Sigmoid colon (tissue), 4 donors: ENCODE measurements at regions not wholly inside any gene's neighbourhood (a gene's known extent, or its start where the extent isn't known, plus 50 kb on each side); places are given as distances from the start of the nearest gene placed in this dataset.

Source experiments
- EP300 ChIP-seq, 4 donors: sonication (generic); formaldehyde crosslinking; IDR thresholded peaks; one replicate each; pipeline ENCODE4 v1.6.1; 2017; ENCODE audit warnings: antibody characterized with exemption in 4 of 4
- POLR2A ChIP-seq, 2 donors: fragments of 450-650 bp; IDR thresholded peaks; one replicate each; pipeline ENCODE4 v1.6.1; 2016; ENCODE audit warnings: antibody characterized with exemption in 2 of 2, mild to moderate bottlenecking in 2 of 2, moderate library complexity in 2 of 2
- POLR2AphosphoS5 ChIP-seq, 4 donors: sonication (generic); formaldehyde crosslinking; IDR thresholded peaks; one replicate each; pipeline ENCODE4 v1.6.1; 2017; ENCODE audit warnings: antibody characterized with exemption in 4 of 4
- TF ChIP-seq, protein P1 (sequence below), 4 experiments: fragments of 450-650 bp in 3 of 4; fragments of 200-600 bp in 1 of 4; IDR thresholded peaks; one replicate each; pipeline ENCODE4 v1.5.1; 2016 to 2019; ENCODE audit warnings: antibody characterized with exemption in 4 of 4, mild to moderate bottlenecking in 3 of 4, moderate library complexity in 2 of 4

DNA sequence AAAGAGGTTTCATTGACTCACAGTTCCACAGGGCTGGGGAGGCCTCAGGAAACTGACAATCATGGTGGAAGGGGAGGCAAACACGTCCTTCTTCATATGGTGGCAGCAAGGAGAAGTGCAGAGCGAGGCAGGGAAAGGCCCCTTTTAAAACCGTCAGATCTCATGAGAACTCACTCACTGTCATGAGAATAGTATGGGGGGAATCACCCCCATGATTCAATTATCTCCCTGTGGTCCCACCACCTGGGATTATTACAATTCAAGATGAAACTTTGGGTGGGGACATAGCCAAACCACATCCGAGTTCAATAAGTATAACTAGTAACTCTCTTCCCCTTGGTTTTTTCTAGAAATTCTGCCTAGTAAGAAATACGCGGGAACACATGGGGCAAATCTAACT is 94.9 kb downstream of the AXIN2 start:
- TF ChIP-seq POLR2A (IDR thresholded peaks at IDR 0.05) (no peak), POLR2AphosphoS5 (IDR thresholded peaks at IDR 0.05) (no peak), EP300 (IDR thresholded peaks at IDR 0.05) (no peak)
- TF ChIP-seq, protein P1, sequence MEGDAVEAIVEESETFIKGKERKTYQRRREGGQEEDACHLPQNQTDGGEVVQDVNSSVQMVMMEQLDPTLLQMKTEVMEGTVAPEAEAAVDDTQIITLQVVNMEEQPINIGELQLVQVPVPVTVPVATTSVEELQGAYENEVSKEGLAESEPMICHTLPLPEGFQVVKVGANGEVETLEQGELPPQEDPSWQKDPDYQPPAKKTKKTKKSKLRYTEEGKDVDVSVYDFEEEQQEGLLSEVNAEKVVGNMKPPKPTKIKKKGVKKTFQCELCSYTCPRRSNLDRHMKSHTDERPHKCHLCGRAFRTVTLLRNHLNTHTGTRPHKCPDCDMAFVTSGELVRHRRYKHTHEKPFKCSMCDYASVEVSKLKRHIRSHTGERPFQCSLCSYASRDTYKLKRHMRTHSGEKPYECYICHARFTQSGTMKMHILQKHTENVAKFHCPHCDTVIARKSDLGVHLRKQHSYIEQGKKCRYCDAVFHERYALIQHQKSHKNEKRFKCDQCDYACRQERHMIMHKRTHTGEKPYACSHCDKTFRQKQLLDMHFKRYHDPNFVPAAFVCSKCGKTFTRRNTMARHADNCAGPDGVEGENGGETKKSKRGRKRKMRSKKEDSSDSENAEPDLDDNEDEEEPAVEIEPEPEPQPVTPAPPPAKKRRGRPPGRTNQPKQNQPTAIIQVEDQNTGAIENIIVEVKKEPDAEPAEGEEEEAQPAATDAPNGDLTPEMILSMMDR (IDR thresholded peaks at IDR 0.05) = no peak
